ENCODE measurements at regions not wholly inside any gene's neighbourhood (a gene's known extent, or its start where the extent isn't known, plus 50 kb on each side); places are given as distances from the start of the nearest gene placed in this dataset.

DNA sequence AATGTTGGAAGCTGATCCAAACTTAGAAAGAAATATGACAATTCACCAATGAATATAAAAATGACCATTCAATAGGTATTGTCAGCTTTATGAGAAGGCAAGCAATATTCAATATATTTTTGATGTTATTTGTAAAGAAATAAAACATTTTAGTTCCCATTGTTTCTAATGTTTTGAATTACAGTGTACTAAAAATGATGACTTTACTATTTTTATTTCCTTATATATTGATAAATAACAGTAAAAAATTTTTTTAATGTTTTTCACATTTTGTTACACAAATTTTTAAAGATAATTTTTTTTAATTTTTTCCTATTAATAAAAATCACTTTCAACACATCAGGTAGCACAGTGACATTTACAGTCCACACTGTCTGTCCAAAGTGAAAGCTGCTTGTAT is 565.5 kb upstream of the FAM241A start:
- H3K4me1 ChIP-seq (ENCODE audit: low read length): no peaks in the 10 kb centered on the region
- H3K4me2 ChIP-seq (ENCODE audit: low read depth, low read length): no peak overlapping the region
- no peaks in the 10 kb centered on the region for H3F3A ChIP-seq (ENCODE audit: insufficient read depth, low read length)
- no peak overlapping the region for H3K27ac ChIP-seq (ENCODE audit: low read length)
- DNase-seq: no peak
- no peaks in the 10 kb centered on the region for H3K79me2 ChIP-seq (ENCODE audit: low read length)
- TF ChIP-seq EZH2phosphoT487 (IDR thresholded peaks at IDR 0.05; ENCODE audit: low read length) (no peak), EZH2 (optimal IDR thresholded peaks at IDR 0.05; ENCODE audit: low read depth, low read length) (no peak)
- TF ChIP-seq, protein P1, sequence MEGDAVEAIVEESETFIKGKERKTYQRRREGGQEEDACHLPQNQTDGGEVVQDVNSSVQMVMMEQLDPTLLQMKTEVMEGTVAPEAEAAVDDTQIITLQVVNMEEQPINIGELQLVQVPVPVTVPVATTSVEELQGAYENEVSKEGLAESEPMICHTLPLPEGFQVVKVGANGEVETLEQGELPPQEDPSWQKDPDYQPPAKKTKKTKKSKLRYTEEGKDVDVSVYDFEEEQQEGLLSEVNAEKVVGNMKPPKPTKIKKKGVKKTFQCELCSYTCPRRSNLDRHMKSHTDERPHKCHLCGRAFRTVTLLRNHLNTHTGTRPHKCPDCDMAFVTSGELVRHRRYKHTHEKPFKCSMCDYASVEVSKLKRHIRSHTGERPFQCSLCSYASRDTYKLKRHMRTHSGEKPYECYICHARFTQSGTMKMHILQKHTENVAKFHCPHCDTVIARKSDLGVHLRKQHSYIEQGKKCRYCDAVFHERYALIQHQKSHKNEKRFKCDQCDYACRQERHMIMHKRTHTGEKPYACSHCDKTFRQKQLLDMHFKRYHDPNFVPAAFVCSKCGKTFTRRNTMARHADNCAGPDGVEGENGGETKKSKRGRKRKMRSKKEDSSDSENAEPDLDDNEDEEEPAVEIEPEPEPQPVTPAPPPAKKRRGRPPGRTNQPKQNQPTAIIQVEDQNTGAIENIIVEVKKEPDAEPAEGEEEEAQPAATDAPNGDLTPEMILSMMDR (IDR thresholded peaks at IDR 0.05; ENCODE audit: low read length): no peak
- no peaks in the 10 kb centered on the region for H3K27me3 ChIP-seq (replicated peaks; ENCODE audit: insufficient read depth, low read length)
- no peak overlapping the region for H3K9ac ChIP-seq (ENCODE audit: low read length)
- no peak overlapping the region for H3K4me3 ChIP-seq (ENCODE audit: low read length)
- no peaks in the 10 kb centered on the region for H3K36me3 ChIP-seq (replicated peaks; ENCODE audit: insufficient read depth, low read length)
- no peaks in the 10 kb centered on the region for H4K20me1 ChIP-seq (ENCODE audit: insufficient read depth, low read length)
- no peaks in the 10 kb centered on the region for H3K9me3 ChIP-seq (replicated peaks; ENCODE audit: insufficient read depth, low read length)
- H3K9me2 ChIP-seq (replicated peaks; ENCODE audit: insufficient read depth, low read length): no peaks in the 10 kb centered on the region
- no peak overlapping the region for H2AFZ ChIP-seq (ENCODE audit: low read length)

DNA sequence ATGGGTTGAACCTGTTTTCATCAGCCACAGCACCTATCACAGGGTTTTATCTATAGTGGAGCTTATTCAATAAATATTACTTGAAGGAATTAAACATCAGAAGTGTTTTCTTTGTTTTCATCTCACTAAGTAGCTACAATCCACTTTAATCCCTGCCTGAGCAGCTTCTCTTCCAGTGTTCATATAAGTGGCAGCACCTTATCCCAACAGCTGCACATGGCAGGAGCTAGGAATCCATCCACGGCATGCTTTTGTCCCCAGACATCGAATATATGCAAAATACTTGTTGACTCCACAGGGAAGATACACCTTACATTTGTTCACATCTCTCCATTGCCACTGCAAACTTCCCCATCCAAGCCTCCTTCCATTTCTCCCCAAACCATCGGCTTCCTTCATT is 549.8 kb upstream of the FAM241A start:
- no peaks in the 10 kb centered on the region for H3K9me2 ChIP-seq (replicated peaks; ENCODE audit: insufficient read depth, low read length)
- no peak overlapping the region for H3K4me3 ChIP-seq (ENCODE audit: low read length)
- H3K4me1 ChIP-seq (ENCODE audit: low read length): no peaks in the 10 kb centered on the region
- no peak overlapping the region for H3K27ac ChIP-seq (ENCODE audit: low read length)
- no peak for DNase-seq
- H4K20me1 ChIP-seq (ENCODE audit: insufficient read depth, low read length): no peaks in the 10 kb centered on the region
- no peak overlapping the region for H2AFZ ChIP-seq (ENCODE audit: low read length)
- H3K27me3 ChIP-seq (replicated peaks; ENCODE audit: insufficient read depth, low read length): no peaks in the 10 kb centered on the region
- no peak overlapping the region for H3K9ac ChIP-seq (ENCODE audit: low read length)
- H3F3A ChIP-seq (ENCODE audit: insufficient read depth, low read length): no peaks in the 10 kb centered on the region
- H3K79me2 ChIP-seq (ENCODE audit: low read length): no peaks in the 10 kb centered on the region
- no peak overlapping the region for H3K4me2 ChIP-seq (ENCODE audit: low read depth, low read length)
- no peak for TF ChIP-seq EZH2phosphoT487 (IDR thresholded peaks at IDR 0.05; ENCODE audit: low read length)
- TF ChIP-seq EZH2 (optimal IDR thresholded peaks at IDR 0.05; ENCODE audit: low read depth, low read length): no peak
- TF ChIP-seq, protein P1 (IDR thresholded peaks at IDR 0.05; ENCODE audit: low read length): no peak
- H3K36me3 ChIP-seq (replicated peaks; ENCODE audit: insufficient read depth, low read length): no peaks in the 10 kb centered on the region
- no peaks in the 10 kb centered on the region for H3K9me3 ChIP-seq (replicated peaks; ENCODE audit: insufficient read depth, low read length)

DNA sequence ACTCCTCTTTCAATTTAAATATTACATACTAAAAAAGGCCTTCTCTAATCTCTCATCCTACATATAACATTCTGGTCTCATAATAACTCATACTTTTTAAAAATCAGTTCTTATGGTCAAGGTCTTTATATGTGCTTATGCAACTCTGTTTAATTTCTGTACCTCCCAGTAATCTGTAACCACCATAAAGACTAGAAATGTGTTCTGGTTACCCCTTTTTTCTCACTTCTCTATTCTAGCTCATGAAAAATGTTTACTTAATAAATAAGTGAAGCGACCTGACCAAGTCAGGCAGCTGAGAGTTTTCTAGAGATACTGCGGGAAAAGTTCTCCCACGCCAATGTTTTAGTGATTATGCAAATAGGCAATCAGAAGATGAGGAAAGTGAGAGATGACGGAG is 548.8 kb upstream of the FAM241A start:
- DNase-seq: no peak
- Histone ChIP-seq H3K9me3 (replicated peaks; ENCODE audit: insufficient read depth, low read length) (no peaks in the 10 kb centered on the region), H4K20me1 (ENCODE audit: insufficient read depth, low read length) (no peaks in the 10 kb centered on the region), H2AFZ (ENCODE audit: low read length) (no peak overlapping the region), H3K4me3 (ENCODE audit: low read length) (no peak overlapping the region), H3K27ac (ENCODE audit: low read length) (no peak overlapping the region), H3K9ac (ENCODE audit: low read length) (no peak overlapping the region), H3K36me3 (replicated peaks; ENCODE audit: insufficient read depth, low read length) (no peaks in the 10 kb centered on the region), H3K4me2 (ENCODE audit: low read depth, low read length) (no peak overlapping the region), H3K4me1 (ENCODE audit: low read length) (no peaks in the 10 kb centered on the region), H3F3A (ENCODE audit: insufficient read depth, low read length) (no peaks in the 10 kb centered on the region), H3K9me2 (replicated peaks; ENCODE audit: insufficient read depth, low read length) (no peaks in the 10 kb centered on the region), H3K79me2 (ENCODE audit: low read length) (no peaks in the 10 kb centered on the region), H3K27me3 (replicated peaks; ENCODE audit: insufficient read depth, low read length) (no peaks in the 10 kb centered on the region)
- TF ChIP-seq, protein P1 (IDR thresholded peaks at IDR 0.05; ENCODE audit: low read length): no peak
- TF ChIP-seq EZH2phosphoT487 (IDR thresholded peaks at IDR 0.05; ENCODE audit: low read length) (no peak), EZH2 (optimal IDR thresholded peaks at IDR 0.05; ENCODE audit: low read depth, low read length) (no peak)

All from MM.1S (cell line).